ENCODE measurements at regions not wholly inside any gene's neighbourhood (a gene's known extent, or its start where the extent isn't known, plus 50 kb on each side); places are given as distances from the start of the nearest gene placed in this dataset.

DNA sequence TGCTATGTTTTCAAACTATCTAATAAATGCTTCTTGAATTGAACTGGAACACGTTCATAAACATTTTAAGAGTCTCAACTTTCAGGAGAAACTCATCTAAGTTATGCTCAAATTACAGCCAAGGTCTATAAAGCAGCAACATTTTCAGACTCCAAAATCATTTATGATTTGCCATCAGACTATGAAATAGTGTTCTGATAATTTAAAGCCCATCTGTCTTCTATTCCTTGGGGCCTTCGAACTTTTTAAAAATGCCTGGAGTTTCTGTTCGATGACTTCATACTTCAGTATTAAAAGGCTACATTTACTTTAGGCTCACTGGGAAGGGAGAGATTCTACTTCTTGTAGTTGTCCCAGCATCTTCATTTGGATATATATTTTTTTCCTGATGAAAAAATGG lies 73.6 kb upstream of the NXPH2 start:
- DNase-seq (ENCODE audit: low read depth in 2 of 2) = no peak

DNA sequence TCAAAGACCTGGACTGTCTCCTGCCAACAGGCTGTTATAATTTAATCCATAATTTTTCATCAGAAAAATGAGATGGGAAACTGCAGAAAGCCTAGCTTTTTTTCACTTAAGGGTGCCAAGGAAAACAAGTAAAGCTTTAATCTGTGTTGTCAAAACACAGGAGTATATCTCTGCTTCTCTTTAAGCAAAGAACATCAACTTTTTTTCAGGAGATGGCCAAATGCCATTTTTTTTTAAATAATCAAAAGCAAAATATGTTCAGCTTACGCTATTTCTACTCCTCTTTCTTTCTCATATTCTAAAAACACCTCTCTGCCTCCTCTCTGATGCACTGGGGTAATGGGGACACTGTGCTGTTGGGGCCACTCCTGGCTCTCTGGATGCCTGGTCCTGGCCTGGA lies 73.1 kb upstream of the NXPH2 start:
- no peak for DNase-seq (ENCODE audit: low read depth in 2 of 2)

DNA sequence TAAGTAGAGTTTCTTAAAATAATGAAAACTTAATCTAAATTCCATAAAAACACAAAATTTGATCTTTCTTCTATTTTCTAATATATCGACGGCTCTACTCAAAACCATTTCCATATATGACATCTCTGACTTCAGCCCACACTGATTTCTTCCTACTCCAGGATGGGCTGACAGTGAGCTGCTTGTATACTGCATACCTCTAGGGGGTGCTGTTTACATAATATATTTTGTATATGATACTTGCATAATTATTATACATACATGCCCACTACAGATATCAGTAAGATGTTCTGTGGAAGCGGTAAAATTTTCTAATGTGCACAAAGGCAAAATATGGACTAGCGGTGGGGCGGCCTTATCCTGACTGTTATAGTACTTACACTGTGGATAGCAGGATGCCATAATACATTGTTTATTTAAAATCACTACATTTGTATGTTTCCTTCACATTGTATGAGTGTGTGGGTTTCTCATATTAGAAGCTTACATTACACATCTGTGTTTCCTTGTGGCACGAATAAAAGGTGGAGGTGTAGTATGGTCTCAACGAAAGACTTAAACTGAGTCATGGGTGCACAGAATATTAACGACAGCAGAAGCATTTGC lies 66.1 kb upstream of the NXPH2 start:
- DNase-seq (ENCODE audit: low read depth in 2 of 2) = peak in 1 of 2 donors; percentile 24

DNA sequence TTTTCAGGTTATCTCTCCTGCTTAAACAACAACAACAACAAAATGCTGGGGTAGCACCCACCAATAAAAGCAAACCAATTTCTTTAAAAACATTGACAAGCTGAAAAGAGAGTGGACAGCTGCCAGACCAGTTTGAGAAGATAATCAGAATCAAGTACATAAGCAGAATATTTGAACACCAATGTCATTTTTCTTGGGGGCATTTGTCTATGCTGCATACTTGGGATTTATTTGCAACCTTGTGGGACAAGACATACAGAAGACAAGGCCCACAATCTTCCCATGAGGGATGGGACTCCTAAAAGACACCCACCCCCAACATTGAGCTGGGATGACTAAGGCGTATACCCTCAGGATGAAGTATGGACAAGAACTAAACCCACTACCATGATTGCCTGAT lies 62.2 kb upstream of the NXPH2 start:
- no peak for DNase-seq (ENCODE audit: low read depth in 2 of 2)

DNA sequence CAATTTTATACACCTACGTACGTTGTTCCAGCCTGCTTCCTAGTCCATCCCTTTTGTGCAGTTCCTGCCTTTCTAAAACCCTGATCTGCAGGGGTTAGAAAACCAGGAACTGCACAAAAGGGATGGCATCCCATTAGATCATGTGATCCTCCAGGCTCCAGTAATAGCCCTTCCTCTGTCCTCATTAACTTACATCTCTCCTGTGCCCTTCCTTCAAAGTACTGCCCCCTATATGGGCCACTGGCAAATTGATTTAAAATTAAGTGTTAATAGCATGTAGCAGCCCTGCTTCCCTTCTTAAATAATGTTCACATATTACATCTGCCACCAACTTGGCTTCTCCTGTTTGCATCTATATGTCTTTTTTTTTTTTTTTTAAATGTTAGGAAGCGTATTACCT lies 61.3 kb upstream of the NXPH2 start:
- DNase-seq (ENCODE audit: low read depth in 2 of 2) = no peak

DNA sequence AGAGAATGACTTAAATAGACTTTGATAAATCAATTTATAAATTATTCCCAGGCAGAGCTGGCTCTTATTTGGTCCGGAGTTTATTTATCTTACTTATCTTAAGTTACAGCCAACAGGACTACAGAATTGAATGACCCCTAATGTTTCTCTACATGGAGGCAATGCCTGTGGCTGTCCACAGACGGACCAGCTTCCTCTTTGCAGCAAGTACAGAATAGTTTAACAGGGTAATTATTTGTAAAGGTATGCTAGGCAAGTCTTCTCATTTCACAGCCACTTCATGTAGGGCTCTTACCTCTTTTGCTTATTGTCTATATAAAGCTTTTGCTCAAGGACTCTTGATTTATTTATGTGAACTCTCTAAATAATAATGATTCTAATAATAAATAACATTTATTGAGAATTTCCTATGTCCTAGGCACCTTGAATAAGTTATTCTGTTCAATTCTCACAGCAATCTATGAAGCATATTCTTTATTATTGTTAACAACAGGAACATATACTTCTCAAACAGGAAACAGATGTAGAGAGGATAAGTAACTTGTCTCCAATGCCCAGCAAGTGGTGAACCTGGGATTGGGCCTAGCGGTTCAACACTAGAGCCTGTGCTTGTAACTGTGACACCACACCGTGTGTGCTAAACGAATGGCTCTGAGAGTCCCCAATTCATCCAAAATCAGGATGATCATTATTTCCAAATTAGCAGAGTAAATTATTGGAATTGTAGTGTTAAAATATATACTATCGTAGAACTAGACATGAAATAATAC lies 58.8 kb upstream of the NXPH2 start:
- DNase-seq (ENCODE audit: low read depth in 2 of 2) = no peak

GRCh38 chr2:138831691-138832090 lies 51.5 kb upstream of the NXPH2 start:
- no peak for DNase-seq (ENCODE audit: low read depth in 2 of 2)

- no peak for DNase-seq (ENCODE audit: low read depth in 2 of 2)
Measured at GRCh38 chr2:138831154-138831553, 51.0 kb upstream of the NXPH2 start.

DNA sequence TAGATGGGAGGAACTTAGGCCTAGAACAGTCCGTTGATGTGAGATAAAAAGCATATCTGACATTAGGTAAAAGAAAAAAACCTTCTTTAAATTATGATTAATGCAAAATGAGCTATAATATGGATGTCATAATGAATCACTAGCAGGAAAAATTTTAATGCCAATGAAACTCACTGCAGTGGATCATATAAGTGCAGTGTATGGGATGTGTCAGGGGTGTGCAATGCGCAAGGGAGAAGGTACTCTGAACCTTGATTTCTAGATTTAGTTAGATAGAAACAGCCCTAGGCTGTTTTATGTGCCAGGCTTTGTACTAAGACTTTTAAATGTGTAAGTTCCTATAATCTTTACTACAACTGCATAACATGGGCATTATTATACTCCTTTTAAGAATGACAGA lies 50.4 kb upstream of the NXPH2 start:
- no peak for DNase-seq (ENCODE audit: low read depth in 2 of 2)
